GM11168 (cell line): ENCODE measurements at regions not wholly inside any gene's neighbourhood (a gene's known extent, or its start where the extent isn't known, plus 50 kb on each side); places are given as distances from the start of the nearest gene placed in this dataset.
"Not testable (repeated sequence)": the region's sequence is repeated elsewhere in the genome, so short reads cannot be mapped to it uniquely, and the experiment has no call there.

Experiments used
- in situ Hi-C: fragments of 300-500 bp; cut with MboI; formaldehyde crosslinking; loops from one replicate; pipeline ENCODE4 v1.12.0; 2022; ENCODE audit warnings: low sequenced_read_pairs; ENCODE audit not compliant: unreplicated experiment

DNA sequence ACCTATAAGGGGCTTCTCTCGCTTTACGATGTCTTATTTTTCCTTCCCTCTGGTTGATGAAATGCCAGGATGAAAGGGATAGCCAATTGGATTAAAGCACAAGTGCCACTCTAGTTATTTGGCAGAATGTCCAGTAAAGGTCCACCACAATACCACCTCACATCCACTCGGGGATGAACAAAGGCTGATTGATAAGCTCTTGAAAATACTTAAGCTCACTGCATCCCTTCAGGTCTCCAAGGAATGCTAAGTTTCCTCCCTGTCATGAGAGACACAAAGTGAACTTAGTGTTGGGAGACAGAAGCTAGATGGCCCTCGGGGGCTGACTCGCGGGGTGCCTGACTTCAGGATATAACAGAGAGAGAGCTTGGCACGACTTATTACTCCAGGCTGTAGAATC is 185.9 kb upstream of the ZNF644 start:
- in situ Hi-C loops, result not testable (repeated sequence)

DNA sequence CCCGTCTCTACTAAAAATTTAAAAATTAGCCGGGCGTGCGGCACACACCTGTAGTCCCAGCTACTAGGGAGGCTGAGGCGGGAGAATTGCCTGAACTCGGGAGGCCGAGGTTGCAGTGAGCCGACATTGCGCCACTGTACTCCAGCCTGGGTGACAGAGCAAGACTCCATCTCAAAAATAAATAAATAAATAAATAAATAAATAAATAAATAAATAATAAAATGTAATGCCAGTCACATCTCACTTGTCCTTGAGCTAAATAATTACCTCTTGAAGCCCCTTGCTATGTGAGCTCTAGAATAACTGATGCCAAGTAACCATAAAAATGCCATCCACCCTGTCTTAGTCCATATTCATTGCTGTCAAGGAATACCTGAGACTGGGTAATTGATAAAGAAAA is 182.3 kb upstream of the ZNF644 start:
- in situ Hi-C loops, result not testable (repeated sequence)

DNA sequence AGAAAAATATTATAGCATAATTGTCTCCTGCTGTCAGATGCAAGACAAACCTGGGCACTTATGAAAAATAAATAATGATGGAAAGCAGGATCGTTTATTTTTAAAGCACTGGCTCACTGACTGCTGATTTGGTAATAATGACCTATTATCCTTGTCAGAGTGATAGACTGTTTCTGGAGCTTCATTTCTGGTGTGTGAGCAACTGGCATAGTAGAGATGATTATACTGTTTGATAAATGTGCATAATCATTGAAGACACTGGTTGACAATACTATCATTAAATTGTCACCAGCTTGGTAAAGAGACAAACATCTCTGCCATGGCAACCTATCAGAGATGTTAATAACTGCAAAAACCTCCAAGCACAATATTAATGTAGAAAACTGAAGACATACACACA is 179.9 kb upstream of the ZNF644 start:
- in situ Hi-C loops, result no loop called here

DNA sequence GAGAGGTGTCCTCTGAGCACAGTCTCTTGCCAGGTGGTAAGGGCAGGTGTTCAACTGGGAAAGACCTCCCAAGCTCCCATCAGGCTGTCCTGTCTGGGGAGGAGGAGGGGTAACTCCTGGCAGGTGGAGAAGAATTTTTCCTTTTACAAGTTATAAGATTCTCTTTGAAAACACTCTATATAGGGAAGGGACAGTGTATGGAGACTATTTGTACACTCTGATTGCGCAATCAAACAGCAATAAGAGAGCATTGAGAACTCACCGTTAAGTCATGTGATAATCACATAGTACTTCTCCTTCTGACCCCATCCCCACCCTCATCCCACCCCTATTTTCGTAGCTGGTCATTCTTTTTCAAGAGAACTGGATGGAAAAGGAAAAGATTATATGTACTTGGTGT is 179.3 kb upstream of the ZNF644 start:
- in situ Hi-C loops, result no loop called here

DNA sequence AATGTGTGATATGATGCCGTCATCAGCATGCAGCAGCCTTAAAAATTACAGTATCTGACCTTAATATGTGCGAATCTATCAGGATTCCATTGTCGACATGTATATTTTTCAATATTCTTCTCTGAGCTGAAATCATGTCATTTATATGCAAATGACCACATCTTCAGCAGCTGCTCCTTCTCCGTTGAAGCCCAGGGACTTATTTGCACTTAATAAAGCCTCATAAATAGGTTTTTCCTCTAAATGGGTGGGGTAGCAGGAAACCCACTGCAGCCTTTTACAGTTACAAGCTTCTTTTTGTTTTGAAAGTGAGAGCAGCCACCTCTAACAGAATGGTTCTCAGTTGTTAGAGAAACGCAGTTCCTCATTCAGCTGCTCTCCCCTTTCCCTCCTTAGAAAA is 178.8 kb upstream of the ZNF644 start:
- in situ Hi-C loops, result no loop called here

DNA sequence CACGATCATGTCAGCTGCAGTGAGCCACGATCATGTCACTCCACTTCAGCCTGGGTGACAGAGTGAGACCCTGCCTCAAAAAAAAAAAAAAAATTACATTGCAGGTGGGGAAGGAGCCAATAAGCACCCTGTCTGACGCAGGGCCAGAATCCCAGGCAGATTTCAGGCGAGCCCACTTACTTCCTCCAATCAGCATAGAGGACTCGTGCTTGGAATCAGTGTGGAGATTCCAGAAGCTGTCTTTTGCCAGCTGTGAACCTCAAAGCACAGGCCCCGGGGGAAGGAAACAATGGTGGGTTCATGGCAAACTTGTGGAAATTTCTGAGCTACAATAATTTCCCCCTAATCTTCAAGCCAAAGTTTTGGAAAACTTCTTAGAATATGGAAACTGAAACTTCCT is 178.2 kb upstream of the ZNF644 start:
- in situ Hi-C loops, result no loop called here

DNA sequence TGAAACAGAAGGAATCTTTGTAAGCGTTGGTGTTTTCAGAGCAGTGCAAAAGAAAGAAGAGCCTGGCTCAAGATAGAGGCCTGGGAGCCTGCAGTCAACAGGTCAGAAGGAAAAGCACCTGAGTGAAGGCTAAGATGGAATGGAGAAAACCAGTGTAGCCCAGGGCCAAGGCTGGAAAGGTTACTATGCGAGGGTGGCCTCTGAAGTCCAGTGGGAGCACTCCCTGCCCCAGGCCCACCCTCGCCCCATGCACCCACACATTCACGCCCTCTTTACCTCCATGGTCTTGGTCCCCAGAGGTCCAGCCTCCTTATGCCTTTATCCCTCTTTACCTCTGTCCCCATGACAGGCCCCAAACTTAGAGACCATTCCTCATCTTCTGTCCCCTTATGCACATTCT is 169.2 kb upstream of the ZNF644 start:
- in situ Hi-C loops, result no loop called here

DNA sequence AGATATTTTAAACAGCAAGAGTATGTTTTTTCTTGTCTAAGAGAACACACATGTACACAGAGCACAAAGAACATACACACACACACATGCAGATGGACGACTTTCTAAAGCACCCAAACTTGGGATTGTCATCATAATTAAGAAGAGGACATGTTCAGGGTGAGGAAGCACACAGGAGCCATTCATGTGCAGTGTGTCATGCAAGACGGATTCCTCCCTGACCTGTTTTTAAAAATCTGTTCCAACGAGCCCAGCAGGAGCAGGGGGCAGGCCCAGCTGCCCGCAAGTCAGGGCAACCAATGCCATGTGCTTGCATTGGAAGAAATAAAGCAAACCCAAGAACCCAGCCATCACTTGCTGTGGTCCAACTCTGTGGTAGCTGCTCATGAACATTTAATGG is 167.3 kb upstream of the ZNF644 start:
- in situ Hi-C loops, result no loop called here

DNA sequence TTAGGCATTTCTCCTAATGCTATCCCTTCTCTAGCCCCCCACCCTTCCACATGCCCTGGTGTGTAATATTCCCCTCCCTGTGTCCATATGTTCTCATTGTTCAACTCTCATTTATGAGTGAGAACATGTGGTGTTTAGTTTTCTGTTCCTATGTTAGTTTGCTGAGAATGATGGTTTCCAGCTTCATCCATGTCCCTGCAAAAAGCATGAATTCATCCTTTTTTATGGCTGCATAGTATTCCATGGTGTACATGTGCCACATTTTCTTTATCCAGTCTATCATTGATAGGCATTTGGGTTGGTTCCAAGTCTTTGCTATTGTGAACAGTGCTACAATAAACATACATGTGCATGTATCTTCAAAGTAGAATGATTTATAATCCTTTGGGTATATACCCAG is 161.0 kb upstream of the ZNF644 start:
- in situ Hi-C loops, result not testable (repeated sequence)

DNA sequence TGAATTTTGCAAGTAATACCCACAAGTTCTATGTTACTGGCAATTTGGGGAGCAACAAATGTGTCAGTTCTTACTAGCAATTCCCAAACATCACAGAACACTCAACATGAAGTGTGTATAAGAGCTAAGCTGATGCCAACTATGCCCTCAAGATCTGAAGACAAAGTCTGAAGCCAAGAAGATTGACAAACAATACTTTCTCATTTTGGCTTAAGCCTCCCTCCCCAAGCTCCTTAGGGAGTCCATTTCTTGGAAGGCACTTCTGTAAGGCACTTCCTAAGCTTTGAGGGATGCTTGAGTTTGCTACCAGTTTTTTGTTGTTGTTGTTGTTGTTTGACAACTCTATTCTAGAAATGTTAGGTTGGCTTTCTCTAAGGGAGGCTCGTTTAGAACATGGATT is 154.4 kb upstream of the ZNF644 start:
- in situ Hi-C loops, result no loop called here

DNA sequence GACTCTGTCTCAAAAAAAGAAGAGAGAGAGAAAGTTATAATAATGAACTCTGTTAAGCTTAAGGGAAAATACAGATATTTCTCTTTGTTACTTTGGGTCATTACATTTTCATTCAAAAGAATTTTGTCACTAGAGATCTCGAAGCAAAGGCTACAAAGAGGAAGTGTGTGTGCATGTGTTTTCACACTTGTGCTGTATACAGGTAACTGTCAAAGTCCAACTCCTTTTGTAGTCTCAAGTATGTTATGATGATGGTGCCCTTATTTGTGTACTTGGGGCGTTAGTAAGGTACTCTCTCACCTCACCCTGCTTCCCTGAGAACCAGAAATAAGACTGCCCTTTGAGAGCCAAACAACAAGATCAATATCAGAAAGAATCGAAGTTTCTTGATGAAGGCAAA is 152.9 kb upstream of the ZNF644 start:
- in situ Hi-C loops, result loop anchor here (25.0 kb wide), 1 partner anchor 462 kb away; the partner anchor contains the start of gene BARHL2

DNA sequence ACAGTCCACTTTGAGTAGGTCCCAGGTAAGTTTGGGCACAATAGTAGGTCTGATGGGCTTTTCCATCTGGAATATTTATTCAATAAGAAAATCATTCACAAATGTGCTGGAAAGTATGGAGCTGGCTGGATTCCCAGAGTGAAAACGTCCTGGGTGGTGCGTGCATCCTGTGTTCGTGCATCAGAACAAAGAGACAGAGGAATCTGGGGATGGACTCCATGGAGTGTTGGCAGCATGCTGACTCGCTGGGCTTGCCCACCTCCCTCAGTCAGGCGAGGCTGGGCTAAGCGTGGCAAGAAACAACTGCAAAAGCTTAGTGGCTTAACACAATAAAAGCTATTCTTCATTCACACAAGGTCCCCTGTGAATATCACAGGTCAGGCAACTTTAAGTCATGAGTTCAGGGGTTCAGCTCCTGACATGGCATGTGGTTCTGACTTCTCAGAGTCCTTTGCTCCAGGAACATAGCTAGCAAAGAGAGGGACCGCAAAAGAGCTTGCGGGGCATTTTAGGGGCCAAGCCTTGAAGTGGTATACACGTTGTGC is 151.6 kb upstream of the ZNF644 start:
- in situ Hi-C loops, result loop anchor here (25.0 kb wide), 1 partner anchor 461 kb away; the partner anchor contains the start of gene BARHL2

DNA sequence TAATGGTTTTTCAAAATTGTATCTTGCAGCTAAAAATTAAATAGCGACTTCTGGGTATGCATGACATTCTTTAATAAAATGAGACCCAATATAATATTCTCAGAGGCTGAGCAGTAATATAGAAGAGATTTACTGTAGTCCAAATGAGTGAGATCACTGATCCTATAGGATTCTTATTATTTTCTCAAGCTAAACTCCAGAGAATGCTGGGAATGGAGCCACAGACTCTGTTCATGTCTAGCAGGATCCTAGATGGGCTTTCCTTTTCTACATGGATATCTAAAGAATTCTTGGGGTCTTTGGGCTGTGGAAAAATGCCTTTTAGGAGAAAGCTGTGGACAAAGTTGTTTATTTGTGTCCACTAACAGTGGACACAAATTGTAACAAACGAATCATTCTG is 150.7 kb upstream of the ZNF644 start:
- in situ Hi-C loops, result loop anchor here (25.0 kb wide), 1 partner anchor 460 kb away; the partner anchor contains the start of gene BARHL2

DNA sequence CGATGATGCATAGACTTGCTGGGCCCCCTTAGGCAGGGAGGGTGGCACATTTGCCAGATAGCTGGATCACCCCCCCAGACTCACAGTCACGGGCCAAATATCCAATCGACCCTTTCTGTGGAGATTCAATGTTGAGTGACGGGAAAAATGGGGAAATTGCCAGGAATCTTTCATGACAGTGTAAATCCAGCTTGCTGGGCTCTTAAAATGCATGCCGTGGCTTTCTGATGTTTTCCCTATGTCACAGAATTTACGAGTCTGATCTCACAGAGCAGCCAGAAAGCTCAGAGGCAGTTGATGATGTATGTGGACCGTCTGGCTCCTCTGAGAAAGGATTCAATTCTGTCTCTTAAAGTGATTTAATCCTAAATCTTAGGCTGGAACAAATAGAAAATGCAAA is 150.1 kb upstream of the ZNF644 start:
- in situ Hi-C loops, result loop anchor here (25.0 kb wide), 1 partner anchor 460 kb away; the partner anchor contains the start of gene BARHL2

DNA sequence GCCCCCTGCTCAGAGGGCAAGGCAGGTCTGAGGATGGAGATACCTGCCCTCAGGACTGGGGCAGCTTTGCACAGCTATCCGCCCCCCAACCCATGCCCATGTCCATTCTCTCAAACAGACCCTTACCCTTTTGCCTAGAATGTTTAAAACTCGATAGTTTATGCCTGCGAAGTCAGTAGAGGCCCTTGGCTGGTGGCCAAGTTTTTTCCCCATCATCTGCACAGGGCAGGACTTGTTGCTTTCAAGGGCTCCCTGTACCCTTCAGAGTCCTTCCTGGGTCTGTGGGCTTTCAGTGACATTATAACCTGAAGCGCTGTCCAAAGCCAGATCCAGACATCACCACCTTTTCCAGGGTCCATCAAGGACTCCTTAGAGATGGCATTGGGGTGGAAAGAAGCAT is 148.7 kb upstream of the ZNF644 start:
- in situ Hi-C loops, result loop anchor here (25.0 kb wide), 1 partner anchor 458 kb away; the partner anchor contains the start of gene BARHL2

DNA sequence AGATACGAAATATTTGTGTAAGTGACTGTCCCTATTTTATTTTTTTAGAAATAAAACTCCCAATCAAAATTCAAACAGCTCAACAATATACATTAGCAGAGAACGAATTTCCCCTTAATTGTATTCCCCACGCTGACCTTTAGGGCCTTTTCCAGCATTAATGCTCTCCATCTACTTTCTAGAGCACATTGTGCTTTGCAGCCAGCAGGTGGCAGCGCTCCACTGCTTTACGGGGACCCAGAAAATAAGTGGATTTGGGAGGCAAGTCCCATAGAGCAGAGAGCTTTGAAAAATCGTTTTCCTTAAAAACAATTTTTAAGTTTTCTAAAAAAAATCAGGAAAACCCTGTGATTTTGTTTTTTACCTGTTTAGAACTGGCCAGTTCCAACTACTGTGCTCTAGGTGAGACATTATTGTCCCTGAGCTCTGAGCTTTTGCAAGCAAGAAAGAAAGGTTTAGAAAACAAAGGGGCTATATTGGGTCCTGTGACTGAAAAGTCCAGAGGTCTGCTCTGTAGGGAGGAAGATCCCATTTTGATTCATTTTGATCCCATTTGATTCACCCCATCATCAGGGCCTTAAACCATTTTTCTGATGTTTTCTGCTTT is 144.4 kb upstream of the ZNF644 start:
- in situ Hi-C loops, result loop anchor here (25.0 kb wide), 1 partner anchor 454 kb away; the partner anchor contains the start of gene BARHL2

DNA sequence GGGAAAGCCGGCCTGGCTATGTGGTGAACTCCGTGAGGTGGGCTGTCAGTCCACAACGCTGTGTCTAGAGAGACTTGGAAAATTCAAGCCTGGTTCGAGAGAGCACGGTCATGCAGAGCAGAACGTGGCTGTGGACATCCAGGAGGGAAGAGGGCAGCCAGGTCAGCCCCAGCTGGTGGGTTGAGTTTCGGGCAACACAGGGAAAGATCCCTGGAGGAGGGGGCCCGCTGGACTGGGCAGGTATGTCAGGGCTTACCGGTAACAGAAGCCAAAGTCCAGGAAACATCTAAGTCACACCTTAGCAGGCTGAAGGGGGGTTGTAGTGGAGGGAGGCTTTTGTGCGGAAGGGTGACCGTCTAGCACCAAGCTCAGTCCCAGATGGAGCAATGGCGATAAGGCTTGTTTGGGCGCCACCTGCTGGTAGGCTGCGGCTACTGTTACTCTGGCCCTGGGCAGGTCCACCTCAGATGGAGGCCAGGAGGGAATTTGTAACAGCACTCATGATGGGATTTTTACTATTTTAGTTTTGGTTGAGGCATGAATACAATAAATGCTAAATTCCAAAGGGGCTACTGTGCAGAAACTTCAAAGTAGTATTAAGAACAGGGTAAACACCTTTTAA is 143.3 kb upstream of the ZNF644 start:
- in situ Hi-C loops, result loop anchor here (25.0 kb wide), 1 partner anchor 453 kb away; the partner anchor contains the start of gene BARHL2

DNA sequence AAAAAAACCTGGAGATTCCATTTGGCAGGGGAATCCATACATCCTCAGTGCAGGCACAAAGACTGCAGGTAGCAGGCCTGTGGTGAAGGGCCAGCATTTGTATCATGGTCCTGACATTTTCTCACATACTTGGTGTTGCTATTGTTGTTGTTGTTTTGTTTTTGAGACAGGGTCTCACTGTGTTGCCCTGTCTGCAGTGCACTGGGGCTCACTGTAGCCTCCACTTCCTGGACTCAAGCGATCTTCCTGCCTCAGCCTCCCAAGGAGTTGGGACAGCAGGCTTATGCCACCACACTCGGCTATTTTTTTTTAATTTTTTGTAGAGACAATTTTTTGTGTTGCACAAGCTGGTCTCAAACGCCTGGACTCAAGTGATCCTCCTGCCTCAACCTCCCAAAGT is 140.8 kb upstream of the ZNF644 start:
- in situ Hi-C loops, result loop anchor here (25.0 kb wide), 1 partner anchor 450 kb away; the partner anchor contains the start of gene BARHL2

DNA sequence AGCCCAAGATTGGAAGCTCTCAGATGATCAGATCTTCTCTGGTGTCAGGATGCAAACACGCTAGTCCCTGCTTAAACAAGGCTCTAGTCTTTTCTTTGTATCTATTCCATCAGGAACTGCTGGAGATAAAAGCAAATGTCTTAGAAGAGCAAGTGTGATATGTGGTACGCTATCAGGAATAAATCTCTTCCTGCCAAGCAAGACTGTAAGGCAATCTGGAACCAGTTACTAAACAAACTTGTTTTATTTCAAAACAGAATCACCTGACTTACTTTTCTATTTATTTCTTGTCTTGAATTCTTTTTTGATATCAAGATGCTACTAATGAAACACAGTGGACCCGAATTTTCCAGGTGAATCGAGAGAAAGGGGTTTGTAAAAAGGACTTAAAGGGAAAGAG is 139.9 kb upstream of the ZNF644 start:
- in situ Hi-C loops, result loop anchor here (25.0 kb wide), 1 partner anchor 449 kb away; the partner anchor contains the start of gene BARHL2

DNA sequence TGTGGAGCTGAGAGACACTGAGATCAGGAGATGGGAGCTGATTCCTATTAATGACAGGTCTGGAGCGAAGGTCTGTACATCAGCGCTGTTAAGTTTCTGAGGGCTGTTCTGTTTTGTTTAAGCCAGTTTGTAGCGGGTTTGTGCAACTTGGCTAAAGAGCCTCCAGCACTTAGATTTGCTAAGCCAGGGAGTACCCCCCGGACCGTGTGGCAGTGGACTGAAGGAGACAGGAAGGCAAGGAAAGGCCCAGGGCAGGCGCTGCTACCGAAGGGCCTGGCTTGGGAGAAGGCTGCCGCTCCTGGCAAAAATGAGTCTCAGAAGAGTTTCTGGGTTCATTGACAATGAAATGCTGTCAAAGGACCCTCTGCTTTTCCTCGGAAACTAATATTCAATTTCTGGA is 139.3 kb upstream of the ZNF644 start:
- in situ Hi-C loops, result loop anchor here (25.0 kb wide), 1 partner anchor 449 kb away; the partner anchor contains the start of gene BARHL2

DNA sequence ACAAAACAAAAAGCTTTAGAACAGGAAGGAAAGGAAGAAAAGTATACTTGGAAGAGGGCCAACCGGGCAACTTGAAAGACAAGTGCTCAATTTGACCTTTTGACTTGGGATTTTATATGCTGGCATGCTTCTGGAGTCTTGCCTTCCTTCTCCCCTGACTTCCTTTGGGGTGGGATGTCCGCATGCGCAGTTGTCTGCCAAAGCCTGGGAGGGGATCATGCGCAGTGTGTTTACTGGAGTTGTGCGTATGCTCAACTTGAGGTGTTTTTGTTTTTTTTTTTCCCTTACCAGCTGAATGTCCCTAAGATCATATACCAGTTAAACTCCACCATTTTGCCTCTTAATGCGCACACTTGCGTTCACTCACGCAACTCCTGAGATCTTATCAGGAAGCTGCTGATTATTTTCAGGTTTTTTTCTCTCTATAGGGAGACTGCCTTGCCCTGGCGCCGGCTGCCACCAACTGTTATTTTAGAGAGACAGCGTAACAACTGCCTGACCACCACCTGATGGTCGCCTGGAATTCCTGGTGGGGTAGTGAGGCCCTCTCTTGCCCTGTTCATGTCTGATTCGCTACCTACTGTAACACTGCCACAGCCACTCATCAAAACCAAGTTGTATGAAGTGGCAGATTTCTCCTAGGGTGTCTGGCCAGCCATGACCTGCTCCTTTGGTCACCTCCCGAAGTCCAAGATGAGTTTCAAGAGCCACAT is 138.7 kb upstream of the ZNF644 start:
- in situ Hi-C loops, result loop anchor here (25.0 kb wide), 1 partner anchor 448 kb away; the partner anchor contains the start of gene BARHL2
